SK-N-SH treated with all-trans-retinoic acid at 6 μM for 48 hours (cell line): ENCODE measurements at regions not wholly inside any gene's neighbourhood (a gene's known extent, or its start where the extent isn't known, plus 50 kb on each side); places are given as distances from the start of the nearest gene placed in this dataset.

Experiments used
- CREB5 ChIP-seq: fragments of 250-450 bp; sonication (Bioruptor Pico); IDR thresholded peaks from 2 replicates; pipeline ENCODE4 v1.5.1; 2020; ENCODE audit warnings: low read depth, mild to moderate bottlenecking, moderate library complexity
- CSDC2 ChIP-seq: fragments of 250-450 bp; sonication (Bioruptor Pico); IDR thresholded peaks from 2 replicates; pipeline ENCODE4 v1.5.0; 2020; ENCODE audit warnings: mild to moderate bottlenecking, moderate library complexity
- ISL1 ChIP-seq: fragments of 250-450 bp; sonication (Bioruptor Pico); IDR thresholded peaks from 2 replicates; pipeline ENCODE4 v2.1.2; 2022; ENCODE audit warnings: mild to moderate bottlenecking, moderate library complexity
- PATZ1 ChIP-seq: fragments of 250-450 bp; sonication (Bioruptor Pico); IDR thresholded peaks from 2 replicates; pipeline ENCODE4 v1.8.0; 2020; ENCODE audit warnings: mild to moderate bottlenecking, moderate library complexity, borderline replicate concordance
- PPARA ChIP-seq: fragments of 250-450 bp; sonication (Bioruptor Pico); IDR thresholded peaks from 2 replicates; pipeline ENCODE4 v1.5.0; 2020; ENCODE audit warnings: mild to moderate bottlenecking, borderline replicate concordance
- RARB ChIP-seq: fragments of 250-450 bp; sonication (Bioruptor Pico); IDR thresholded peaks from 2 replicates; pipeline ENCODE4 v1.8.0; 2021; ENCODE audit warnings: mild to moderate bottlenecking, moderate library complexity
- SNAI2 ChIP-seq: fragments of 250-450 bp; sonication (Bioruptor Pico); IDR thresholded peaks from 2 replicates; pipeline ENCODE4 v1.5.0; 2020; ENCODE audit warnings: mild to moderate bottlenecking, moderate library complexity
- TSHZ2 ChIP-seq: fragments of 250-450 bp; sonication (Bioruptor Pico); IDR thresholded peaks from 2 replicates; pipeline ENCODE4 v1.5.0; 2020; ENCODE audit warnings: mild to moderate bottlenecking, moderate library complexity
- ZFP3 ChIP-seq: fragments of 250-450 bp; sonication (Bioruptor Pico); IDR thresholded peaks from 2 replicates; pipeline ENCODE4 v1.5.0; 2020; ENCODE audit warnings: mild to moderate bottlenecking, moderate library complexity
- ZFP30 ChIP-seq: fragments of 450-650 bp; formaldehyde crosslinking; IDR thresholded peaks from 2 replicates; pipeline ENCODE4 v1.5.0; 2022; ENCODE audit warnings: mild to moderate bottlenecking, moderate library complexity

GRCh38 chr2:43034242-43034619 lies 192.2 kb downstream of the ZFP36L2 start:
- no peak for TF ChIP-seq TSHZ2 (CRISPR knock-in tag)
- TF ChIP-seq ZFP30 (CRISPR knock-in tag): no peak
- no peak for TF ChIP-seq ISL1
- no peak for TF ChIP-seq ZFP3
- TF ChIP-seq RARB (CRISPR knock-in tag): no peak
- TF ChIP-seq CSDC2 (CRISPR knock-in tag): no peak
- no peak for TF ChIP-seq CREB5 (CRISPR knock-in tag)
- no peak for TF ChIP-seq PATZ1
- TF ChIP-seq PPARA (CRISPR knock-in tag): no peak
- TF ChIP-seq SNAI2 (CRISPR knock-in tag): no peak
